GM19397 (cell line): ENCODE measurements at regions not wholly inside any gene's neighbourhood (a gene's known extent, or its start where the extent isn't known, plus 50 kb on each side); places are given as distances from the start of the nearest gene placed in this dataset.

Source experiments
- ATAC-seq: cut with Tn5 transposase; IDR thresholded peaks from one replicate; pipeline ENCODE4 v1.9.1; 2021; ENCODE audit warnings: mild to moderate bottlenecking, moderate library complexity; ENCODE audit not compliant: unreplicated experiment

- no peak for ATAC-seq
These were observed 70.4 kb upstream of the TBCA start for GRCh38 chr5:77846422-77847128.

DNA sequence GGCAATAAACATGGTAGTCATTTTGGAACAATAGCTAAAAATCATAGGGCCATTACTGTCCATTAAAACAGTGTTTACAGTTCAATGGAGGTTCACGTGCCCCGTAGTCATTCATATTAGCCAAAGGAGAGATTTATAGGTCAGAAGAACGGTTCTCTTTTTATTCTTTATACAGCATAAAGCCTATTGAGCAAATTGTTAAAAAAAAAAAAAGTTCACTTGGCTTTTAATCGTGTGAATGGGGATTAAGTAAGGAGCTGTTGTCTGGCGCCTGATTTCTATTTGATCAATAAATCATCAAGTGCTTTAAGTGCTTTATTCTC is 69.1 kb upstream of the TBCA start:
- ATAC-seq = no peak

DNA sequence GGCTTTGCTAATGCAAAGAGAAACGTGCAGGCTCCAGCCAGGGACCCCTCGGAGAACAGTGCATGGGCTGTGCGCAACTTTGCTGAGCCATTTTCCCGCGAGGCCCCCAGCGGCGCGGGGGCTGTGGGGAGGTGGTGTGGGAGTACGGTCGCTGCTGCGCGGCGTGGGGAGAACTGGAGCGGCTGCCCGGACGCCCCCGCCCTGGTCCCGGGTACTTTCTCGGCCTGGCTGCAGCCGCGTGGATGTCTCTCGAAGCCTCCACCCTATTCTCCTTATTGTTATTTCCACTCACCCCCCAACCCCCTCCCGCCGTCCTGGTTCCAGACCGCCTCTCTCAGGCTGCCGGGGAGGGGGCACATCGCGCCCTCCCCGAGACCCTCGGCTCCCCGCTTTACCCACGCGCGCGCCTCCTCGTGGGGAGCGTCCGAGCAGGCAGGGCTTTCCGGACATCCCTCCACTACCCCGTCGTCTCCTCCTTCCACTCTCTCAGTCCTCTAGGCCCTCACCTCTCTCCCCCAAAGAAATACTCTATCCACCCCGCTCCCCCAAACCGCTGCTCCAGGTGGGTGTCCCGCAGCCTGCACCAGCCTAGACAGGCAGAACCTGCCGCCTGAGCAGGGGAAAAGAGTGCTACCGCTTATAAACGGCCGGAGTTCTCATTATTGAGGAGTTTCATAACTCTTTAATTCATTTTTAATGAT is 68.6 kb upstream of the TBCA start:
- no peak for ATAC-seq

GRCh38 chr5:77844373-77844622 is 68.2 kb upstream of the TBCA start:
- no peak for ATAC-seq

DNA sequence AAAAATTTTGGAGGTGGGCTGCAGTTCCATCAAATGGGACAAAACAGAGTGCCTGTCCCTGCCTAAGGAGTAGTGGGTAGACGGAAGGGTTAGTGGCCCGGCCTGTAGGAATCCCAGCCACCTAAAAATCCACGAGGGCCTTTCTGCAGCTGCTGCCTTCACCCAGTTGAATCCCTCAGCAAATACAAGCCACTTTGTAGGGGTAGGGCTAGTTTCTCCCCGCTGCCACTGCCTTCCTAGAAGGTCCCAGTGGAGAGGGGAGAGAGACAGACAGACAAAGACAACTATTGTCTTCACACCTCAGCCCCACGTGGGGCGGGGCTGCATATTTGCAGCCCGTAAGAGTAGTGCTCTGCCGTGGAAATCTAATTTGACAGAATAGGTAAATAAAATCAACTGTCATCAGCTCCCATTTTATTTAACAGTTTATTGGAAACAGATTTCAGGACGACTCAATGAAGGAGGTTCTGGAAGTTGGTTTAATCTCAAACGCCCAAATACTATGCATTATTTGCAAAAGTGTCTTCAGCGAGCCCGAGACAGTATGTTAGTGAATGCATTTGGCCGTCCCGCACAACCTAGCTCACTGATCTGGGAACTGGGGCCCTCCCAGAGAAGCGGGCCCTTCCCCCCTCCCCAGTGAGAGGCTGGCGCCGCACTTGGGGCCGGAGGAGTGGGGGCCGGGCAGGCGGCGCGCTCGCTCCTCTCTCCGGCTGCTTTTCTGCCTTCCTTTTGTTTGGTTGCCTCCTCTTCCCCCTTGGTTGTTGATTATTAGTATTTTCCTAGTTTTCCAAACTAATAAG is 67.6 kb upstream of the TBCA start:
- ATAC-seq = no peak

GRCh38 chr5:77842243-77842642 is 66.1 kb upstream of the TBCA start:
- no peak for ATAC-seq

DNA sequence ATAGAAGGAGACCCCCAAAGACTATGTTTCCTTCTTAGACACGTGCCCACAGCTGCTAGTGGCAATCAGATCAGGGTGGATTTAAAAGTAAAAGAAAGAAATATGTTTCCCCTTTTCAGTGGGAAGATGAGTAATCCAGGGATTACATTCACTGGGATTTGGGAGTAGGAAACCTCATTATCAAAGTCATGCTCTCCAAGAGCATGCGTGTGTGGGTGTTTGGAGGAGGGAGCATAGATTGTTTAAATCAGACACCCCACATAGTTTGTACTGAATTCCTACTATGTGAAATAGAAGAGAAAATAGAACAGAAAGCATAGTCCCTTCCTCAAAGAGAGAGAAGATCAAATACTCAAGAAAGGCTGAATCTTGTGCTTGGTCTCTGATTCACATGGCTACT is 65.5 kb upstream of the TBCA start:
- no peak for ATAC-seq

DNA sequence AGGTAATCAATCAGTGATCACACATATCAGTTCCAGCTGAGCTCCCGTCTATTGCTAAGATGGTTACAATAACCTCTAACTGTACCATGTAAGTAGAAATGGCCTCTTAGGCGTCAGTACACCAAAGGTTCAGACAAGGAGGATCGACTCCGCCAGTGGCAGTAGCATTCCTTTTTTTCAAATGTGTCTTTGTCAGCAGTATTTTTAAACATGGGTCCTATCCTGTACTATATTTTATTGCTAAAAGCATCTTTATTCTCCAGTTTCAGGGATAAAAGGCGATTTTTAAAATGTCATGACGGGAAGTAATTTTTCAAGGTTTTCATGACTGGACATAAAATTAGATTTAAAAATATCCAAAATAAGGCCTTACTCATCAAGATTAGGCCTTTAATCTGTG is 64.8 kb upstream of the TBCA start:
- ATAC-seq = no peak

- no peak for ATAC-seq
These were observed 63.6 kb upstream of the TBCA start for GRCh38 chr5:77839691-77840090.

DNA sequence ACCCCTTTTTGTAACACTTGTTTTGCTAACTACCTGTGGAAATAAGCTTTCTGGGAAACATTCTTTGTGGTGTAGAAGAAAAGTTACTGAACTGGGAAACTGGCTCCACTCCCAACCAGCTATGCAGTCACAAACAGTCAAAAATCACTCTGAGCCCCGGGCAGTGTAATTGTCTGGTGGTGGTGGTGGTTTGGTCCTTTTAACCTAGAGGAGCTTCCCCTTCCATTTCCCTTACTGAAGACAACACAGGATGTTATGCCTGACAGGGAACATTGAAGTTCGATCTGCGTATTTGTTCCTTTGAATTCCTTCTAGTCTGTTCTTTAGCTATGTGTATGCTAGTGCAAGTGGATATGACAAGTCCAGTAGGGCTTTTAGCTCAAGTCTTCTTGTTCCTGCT is 56.8 kb upstream of the TBCA start:
- ATAC-seq = no peak

DNA sequence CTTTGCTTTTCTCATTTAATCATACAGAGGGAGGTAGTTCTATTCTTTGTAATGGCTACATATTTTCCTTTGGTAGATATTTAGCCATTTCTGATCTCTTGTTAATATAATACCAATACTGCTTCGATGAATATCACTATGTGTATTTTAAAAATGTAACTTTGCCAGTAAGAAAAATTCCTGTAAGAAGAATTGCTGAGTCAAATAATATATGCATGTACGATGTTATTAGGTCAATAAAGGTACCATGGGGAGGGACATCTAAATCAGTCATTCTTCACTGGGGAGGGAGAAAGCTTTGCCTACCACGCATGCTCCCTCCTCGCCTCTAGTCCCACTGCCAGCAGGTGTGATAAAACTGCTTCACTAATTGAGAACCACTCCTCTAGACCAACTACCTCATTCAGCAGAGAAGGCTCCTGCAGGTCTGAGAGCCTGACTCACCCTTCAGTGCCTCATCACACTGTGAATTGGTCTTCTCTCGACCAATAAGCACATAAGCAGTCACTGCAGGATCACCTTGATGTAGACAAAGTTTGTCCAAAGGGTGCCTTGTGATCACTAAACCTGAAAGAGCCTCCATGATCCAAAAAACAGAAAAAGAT is 56.1 kb upstream of the TBCA start:
- ATAC-seq = no peak

DNA sequence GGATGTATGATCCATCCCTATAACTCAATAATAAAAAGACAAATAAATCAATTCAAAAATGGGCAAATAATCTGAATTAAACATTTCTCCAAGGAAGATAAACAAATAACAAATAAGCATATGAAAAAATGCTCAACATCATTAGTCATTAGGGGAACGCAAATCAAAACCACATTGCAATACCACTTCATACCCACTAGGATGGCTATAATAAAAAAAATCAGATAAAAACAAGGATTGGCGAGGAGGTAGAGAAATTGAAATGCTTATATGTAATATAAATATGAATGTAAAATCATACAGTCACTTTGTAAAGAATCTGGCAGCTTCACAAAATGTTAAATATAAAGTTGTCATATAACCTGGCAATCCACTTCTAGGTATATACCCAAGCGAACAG is 52.3 kb upstream of the TBCA start:
- ATAC-seq = no peak
